ENCODE measurements at regions not wholly inside any gene's neighbourhood (a gene's known extent, or its start where the extent isn't known, plus 50 kb on each side); places are given as distances from the start of the nearest gene placed in this dataset.
A peak's percentile ranks its signal among the peaks of the same experiment; 100 is the strongest.

GRCh38 chr10:47178537-47179290, 121.3 kb upstream of the GDF10 start:
- no peaks in the 10 kb centered on the region for H3K9me3 ChIP-seq
- 84% methylated on average over 5 of the region's 5 CpGs for WGBS

GRCh38 chr10:47179291-47179647, 120.7 kb upstream of the GDF10 start:
- Histone ChIP-seq H3K4me3 (no peak overlapping the region), H3K9me3 (no peaks in the 10 kb centered on the region), H3K27me3 (no peaks in the 10 kb centered on the region), H3K36me3 (no peaks in the 10 kb centered on the region), H3K27ac (replicated peaks in 1 of 4) (no peak overlapping the region), H3K4me1 (peaks cover 0 to 22% (median 20%) of the 10 kb centered on the region in 4 donors)
- intact Hi-C loops (cut with DNase I), result no loop called here
- DNase-seq (ENCODE audit: extremely low spot score), result peak; percentile 64
- 100% methylated on average over 1 of the region's 1 CpG for WGBS
- TF ChIP-seq POLR2AphosphoS5 (IDR thresholded peaks at IDR 0.05) (no peak), POLR2A (IDR thresholded peaks at IDR 0.05; ENCODE audit: low read depth) (no peak), EP300 (IDR thresholded peaks at IDR 0.05) (no peak), CTCF (IDR thresholded peaks at IDR 0.05) (no peak)

More at GRCh38 chr10:47178537-47179290, 121.3 kb upstream of the GDF10 start:
- no peaks in the 10 kb centered on the region for H3K27me3 ChIP-seq
- peak; percentile 91 for DNase-seq (ENCODE audit: extremely low spot score)
- H3K36me3 ChIP-seq, result no peaks in the 10 kb centered on the region
- peaks cover 0 to 22% (median 16%) of the 10 kb centered on the region in 4 donors for H3K4me1 ChIP-seq
- intact Hi-C loops (cut with DNase I), result no loop called here
- H3K4me3 ChIP-seq, result no peak overlapping the region
- TF ChIP-seq POLR2A (IDR thresholded peaks at IDR 0.05; ENCODE audit: low read depth), result no peak
- no peak for TF ChIP-seq CTCF (IDR thresholded peaks at IDR 0.05)
- no peak for TF ChIP-seq EP300 (IDR thresholded peaks at IDR 0.05)
- no peak for TF ChIP-seq POLR2AphosphoS5 (IDR thresholded peaks at IDR 0.05)
- no peak overlapping the region for H3K27ac ChIP-seq (replicated peaks in 1 of 4)

GRCh38 chr10:47181052-47181849, 118.7 kb upstream of the GDF10 start:
- Histone ChIP-seq H3K9me3 (no peaks in the 10 kb centered on the region), H3K4me1 (peaks cover 0 to 22% (median 20%) of the 10 kb centered on the region in 4 donors), H3K4me3 (no peak overlapping the region), H3K27me3 (no peaks in the 10 kb centered on the region), H3K27ac (replicated peaks in 1 of 4) (no peak overlapping the region), H3K36me3 (no peaks in the 10 kb centered on the region)
- no peak for TF ChIP-seq EP300 (IDR thresholded peaks at IDR 0.05)
- WGBS, result 88% methylated on average over 19 of the region's 19 CpGs
- DNase-seq (ENCODE audit: extremely low spot score), result peak; percentile 82
- intact Hi-C loops (cut with DNase I), result no loop called here

- H3K27me3 ChIP-seq, result no peaks in the 10 kb centered on the region
- peak overlapping the region in 3 of 4 donors; percentile 2 to 14 (median 7) for H3K4me3 ChIP-seq
- no peaks in the 10 kb centered on the region for H3K36me3 ChIP-seq
- peak overlapping the region in 3 of 4 donors; percentile 38 to 68 (median 62) for H3K27ac ChIP-seq (replicated peaks in 1 of 4)
- no peak for TF ChIP-seq POLR2AphosphoS5 (IDR thresholded peaks at IDR 0.05)
- no peak for TF ChIP-seq EP300 (IDR thresholded peaks at IDR 0.05)
- TF ChIP-seq CTCF (IDR thresholded peaks at IDR 0.05), result no peak
- TF ChIP-seq POLR2A (IDR thresholded peaks at IDR 0.05; ENCODE audit: low read depth), result no peak
- intact Hi-C loops (cut with DNase I), result no loop called here
- peak; percentile 91 for DNase-seq (ENCODE audit: extremely low spot score)
- WGBS, result 72% methylated on average over 10 of the region's 11 CpGs
- H3K9me3 ChIP-seq, result no peaks in the 10 kb centered on the region
- H3K4me1 ChIP-seq, result peaks cover 0 to 22% (median 17%) of the 10 kb centered on the region in 4 donors
These were observed 116.9 kb upstream of the GDF10 start for GRCh38 chr10:47182934-47183703.

- intact Hi-C loops (cut with DNase I), result no loop called here
- H3K36me3 ChIP-seq, result no peaks in the 10 kb centered on the region
- TF ChIP-seq POLR2AphosphoS5 (IDR thresholded peaks at IDR 0.05) (peak; percentile 53 to 56), POLR2A (IDR thresholded peaks at IDR 0.05; ENCODE audit: low read depth) (no peak)
- peak overlapping the region in 3 of 4 donors; percentile 38 to 68 (median 62) for H3K27ac ChIP-seq (replicated peaks in 1 of 4)
- peaks cover 0 to 22% (median 17%) of the 10 kb centered on the region in 4 donors for H3K4me1 ChIP-seq
- WGBS, result 63% methylated on average over 4 of the region's 4 CpGs
- DNase-seq (ENCODE audit: extremely low spot score), result no peak
- H3K4me3 ChIP-seq, result no peak overlapping the region
- no peaks in the 10 kb centered on the region for H3K9me3 ChIP-seq
- H3K27me3 ChIP-seq, result no peaks in the 10 kb centered on the region
These were observed 116.3 kb upstream of the GDF10 start for GRCh38 chr10:47183704-47184041.

All from esophagus muscularis mucosa (tissue), 4 donors.